Transverse colon (tissue), 3 donors: ENCODE measurements at regions not wholly inside any gene's neighbourhood (a gene's known extent, or its start where the extent isn't known, plus 50 kb on each side); places are given as distances from the start of the nearest gene placed in this dataset.

Experiments
- CTCF ChIP-seq, 5 experiments: fragments of 200-600 bp in 3 of 5; fragments of 450-650 bp in 2 of 5; sonication (generic) in 3 of 5; IDR thresholded peaks; 1 replicate in 2 of 5; 2 replicates in 3 of 5; pipeline ENCODE4 v1.5.1; 2016 to 2017; ENCODE audit warnings: antibody characterized with exemption in 5 of 5, inconsistent platforms in 3 of 5, mild to moderate bottlenecking in 2 of 5, moderate library complexity in 1 of 5
- EP300 ChIP-seq: sonication (generic); formaldehyde crosslinking; IDR thresholded peaks from one replicate; pipeline ENCODE4 v1.6.1; 2017; ENCODE audit warnings: antibody characterized with exemption, low read depth

GRCh38 chr10:109450702-109451101 is 472.6 kb downstream of the XPNPEP1 start:
- TF ChIP-seq CTCF (IDR thresholded peaks at IDR 0.05) (no peak), EP300 (no peak)
